ENCODE measurements at regions not wholly inside any gene's neighbourhood (a gene's known extent, or its start where the extent isn't known, plus 50 kb on each side); places are given as distances from the start of the nearest gene placed in this dataset.
"Not testable (repeated sequence)": the region's sequence is repeated elsewhere in the genome, so short reads cannot be mapped to it uniquely, and the experiment has no call there.

DNA sequence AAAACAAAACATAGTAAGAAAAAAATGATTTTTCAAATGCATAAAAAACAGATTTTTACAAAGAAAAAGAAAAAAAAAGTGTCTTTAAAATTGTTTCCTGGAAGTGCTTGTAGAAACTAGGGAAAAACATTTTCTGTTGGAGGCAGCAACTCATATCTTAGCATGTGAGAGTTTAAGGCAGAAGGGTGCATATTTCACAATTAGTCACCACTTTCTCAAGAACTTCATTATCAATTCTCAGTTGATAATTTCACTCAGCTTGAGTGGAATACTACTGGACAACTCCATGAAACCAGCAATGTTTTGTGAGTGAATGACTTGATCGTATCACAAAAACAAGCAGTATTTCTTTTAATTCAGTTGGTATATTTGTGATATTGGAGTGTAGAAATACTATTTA, 508.3 kb upstream of the DAB2 start:
- no peaks in the 10 kb centered on the region for H3K36me3 ChIP-seq (ENCODE audit: control insufficient read depth in 3 of 3, insufficient read depth in 2 of 3, low read depth in 1 of 3, low read length in 3 of 3)
- no peak overlapping the region for H3K4me3 ChIP-seq (ENCODE audit: low read depth in 1 of 3, low read length in 3 of 3)
- H3K9me3 ChIP-seq (ENCODE audit: control insufficient read depth in 2 of 2, insufficient read depth in 1 of 2, low read depth in 1 of 2, low read length in 1 of 2) = no peaks in the 10 kb centered on the region
- 83 to 90% (median 89%) methylated on average over 1 of the region's 1 CpG for WGBS, 3 donors
- no peaks in the 10 kb centered on the region for H3K4me1 ChIP-seq (ENCODE audit: control insufficient read depth in 3 of 3, insufficient read depth in 2 of 3, low read depth in 1 of 3, low read length in 2 of 3)
- no peaks in the 10 kb centered on the region for H3K27me3 ChIP-seq (ENCODE audit: control insufficient read depth in 3 of 3, insufficient read depth in 3 of 3, low read length in 3 of 3)
- no peak overlapping the region for H3K27ac ChIP-seq (ENCODE audit: low read depth in 1 of 3, low read length in 2 of 3)
- no peak for DNase-seq
- no peak for FAIRE-seq

DNA sequence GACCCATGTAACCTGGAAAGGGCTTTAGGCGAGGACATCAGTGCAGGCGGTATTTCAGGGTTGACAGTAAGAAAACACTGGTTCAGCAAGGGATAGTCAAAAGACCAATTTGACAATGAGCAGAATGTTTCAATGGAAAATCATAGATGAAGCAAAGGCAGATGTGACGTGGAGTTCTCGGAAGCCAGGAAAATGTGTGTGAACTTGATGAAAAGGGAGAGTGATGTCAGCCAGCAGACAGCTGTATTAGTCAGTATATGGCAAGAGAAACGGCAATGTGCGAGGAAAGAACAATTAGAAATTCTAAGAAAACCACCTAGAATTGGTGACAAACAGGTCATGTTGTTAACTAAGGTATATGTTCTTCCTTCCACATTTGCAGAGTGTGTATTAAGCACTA, 503.9 kb upstream of the DAB2 start:
- no peak for FAIRE-seq

DNA sequence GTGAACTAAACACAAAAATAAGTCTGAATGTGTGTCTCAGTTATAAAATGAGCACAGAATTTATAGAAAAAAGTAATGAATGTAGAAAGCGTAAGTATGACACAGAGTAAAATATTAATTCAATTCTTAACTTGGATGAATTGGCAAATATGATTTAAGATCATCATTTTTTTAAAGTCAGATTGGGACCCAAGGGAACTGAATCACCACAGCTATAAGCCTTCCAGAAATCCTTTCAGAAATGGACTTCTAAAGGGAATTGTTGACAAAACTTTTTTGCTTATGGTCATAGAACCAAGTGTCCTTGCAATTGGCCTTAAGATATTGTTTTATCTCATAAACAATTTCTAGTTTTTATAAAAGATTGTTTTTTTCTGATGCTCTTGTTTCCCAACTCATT, 495.1 kb upstream of the DAB2 start:
- H3K4me1 ChIP-seq (ENCODE audit: control insufficient read depth in 3 of 3, insufficient read depth in 2 of 3, low read depth in 1 of 3, low read length in 2 of 3) = no peaks in the 10 kb centered on the region

More for the DNA sequence above, 503.9 kb upstream of the DAB2 start:
- Histone ChIP-seq H3K4me1 (ENCODE audit: control insufficient read depth in 3 of 3, insufficient read depth in 2 of 3, low read depth in 1 of 3, low read length in 2 of 3) (no peaks in the 10 kb centered on the region), H3K36me3 (ENCODE audit: control insufficient read depth in 3 of 3, insufficient read depth in 2 of 3, low read depth in 1 of 3, low read length in 3 of 3) (no peaks in the 10 kb centered on the region), H3K27ac (ENCODE audit: low read depth in 1 of 3, low read length in 2 of 3) (no peak overlapping the region), H3K9me3 (ENCODE audit: control insufficient read depth in 2 of 2, insufficient read depth in 1 of 2, low read depth in 1 of 2, low read length in 1 of 2) (no peaks in the 10 kb centered on the region), H3K4me3 (ENCODE audit: low read depth in 1 of 3, low read length in 3 of 3) (no peak overlapping the region), H3K27me3 (ENCODE audit: control insufficient read depth in 3 of 3, insufficient read depth in 3 of 3, low read length in 3 of 3) (no peaks in the 10 kb centered on the region)
- no peak for DNase-seq
- WGBS, 3 donors = 81 to 91% (median 90%) methylated on average over 6 of the region's 6 CpGs

DNA sequence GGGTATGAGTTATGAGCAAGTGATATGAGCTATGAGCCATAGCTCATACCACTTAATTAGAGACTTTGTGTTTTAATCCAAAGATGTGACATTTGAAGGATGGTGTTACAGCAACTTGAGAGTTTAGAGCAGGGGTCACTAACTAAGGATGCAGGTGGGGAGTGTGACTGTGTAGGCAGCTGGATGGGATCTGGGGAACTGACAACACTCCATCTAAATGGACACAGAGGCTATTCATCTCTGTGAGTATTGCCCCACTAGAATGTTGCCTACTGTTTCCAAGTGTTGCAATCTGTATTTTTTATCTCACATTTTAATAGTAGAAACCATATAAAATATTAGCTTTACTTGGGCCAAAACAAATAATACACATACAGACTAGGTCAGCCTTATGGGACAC, 488.1 kb upstream of the DAB2 start:
- no peaks in the 10 kb centered on the region for H3K9me3 ChIP-seq (ENCODE audit: control insufficient read depth in 2 of 2, insufficient read depth in 1 of 2, low read depth in 1 of 2, low read length in 1 of 2)
- no peaks in the 10 kb centered on the region for H3K27me3 ChIP-seq (ENCODE audit: control insufficient read depth in 3 of 3, insufficient read depth in 3 of 3, low read length in 3 of 3)
- no peak overlapping the region for H3K27ac ChIP-seq (ENCODE audit: low read depth in 1 of 3, low read length in 2 of 3)
- FAIRE-seq (no peak), DNase-seq (no peak)
- H3K4me1 ChIP-seq (ENCODE audit: control insufficient read depth in 3 of 3, insufficient read depth in 2 of 3, low read depth in 1 of 3, low read length in 2 of 3) = no peaks in the 10 kb centered on the region
- H3K36me3 ChIP-seq (ENCODE audit: control insufficient read depth in 3 of 3, insufficient read depth in 2 of 3, low read depth in 1 of 3, low read length in 3 of 3) = no peaks in the 10 kb centered on the region
- H3K4me3 ChIP-seq (ENCODE audit: low read depth in 1 of 3, low read length in 3 of 3) = no peak overlapping the region

More for the DNA sequence above, 495.1 kb upstream of the DAB2 start:
- H3K9me3 ChIP-seq (ENCODE audit: control insufficient read depth in 2 of 2, insufficient read depth in 1 of 2, low read depth in 1 of 2, low read length in 1 of 2) = no peaks in the 10 kb centered on the region
- no peak overlapping the region for H3K27ac ChIP-seq (ENCODE audit: low read depth in 1 of 3, low read length in 2 of 3)
- H3K4me3 ChIP-seq (ENCODE audit: low read depth in 1 of 3, low read length in 3 of 3) = no peak overlapping the region
- no peak for FAIRE-seq
- no peaks in the 10 kb centered on the region for H3K27me3 ChIP-seq (ENCODE audit: control insufficient read depth in 3 of 3, insufficient read depth in 3 of 3, low read length in 3 of 3)
- DNase-seq = no peak
- 90 to 100% (median 97%) methylated on average over 1 of the region's 1 CpG for WGBS, 3 donors
- H3K36me3 ChIP-seq (ENCODE audit: control insufficient read depth in 3 of 3, insufficient read depth in 2 of 3, low read depth in 1 of 3, low read length in 3 of 3) = no peaks in the 10 kb centered on the region

DNA sequence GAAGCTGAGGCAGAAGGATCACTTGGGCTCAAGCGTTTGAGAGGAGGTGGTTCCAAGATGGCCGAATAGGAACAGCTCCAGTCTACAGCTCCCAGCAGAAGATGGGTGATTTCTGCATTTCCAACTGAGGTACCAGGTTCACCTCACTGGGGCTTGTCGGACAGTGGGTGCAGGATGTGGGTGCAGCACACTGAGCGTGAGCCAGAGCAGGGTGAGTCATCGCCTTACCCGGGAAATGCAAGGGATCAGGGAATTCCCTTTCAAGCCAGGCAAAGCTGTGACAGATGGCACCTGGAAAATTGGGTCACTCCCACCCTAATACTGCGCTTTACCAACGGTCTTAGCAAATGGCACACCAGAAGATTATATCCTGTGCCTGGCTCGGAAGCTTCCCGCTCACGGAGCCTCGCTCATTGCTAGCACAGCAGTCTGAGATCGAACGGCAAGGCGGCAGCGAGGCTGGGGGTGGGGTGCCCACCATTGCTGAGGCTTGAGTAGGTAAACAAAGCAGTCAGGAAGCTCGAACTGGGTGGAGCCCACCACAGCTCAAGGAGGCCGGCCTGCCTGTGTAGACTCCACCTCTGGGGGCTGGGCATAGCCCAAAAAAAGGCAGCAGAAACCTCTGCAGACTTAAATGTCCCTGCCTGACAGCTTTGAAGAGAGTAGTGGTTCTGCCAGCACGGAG, 482.6 kb upstream of the DAB2 start:
- not testable (repeated sequence) for FAIRE-seq; H3K36me3 ChIP-seq (ENCODE audit: control insufficient read depth in 3 of 3, insufficient read depth in 2 of 3, low read depth in 1 of 3, low read length in 3 of 3); H3K27ac ChIP-seq (ENCODE audit: low read depth in 1 of 3, low read length in 2 of 3); H3K27me3 ChIP-seq (ENCODE audit: control insufficient read depth in 3 of 3, insufficient read depth in 3 of 3, low read length in 3 of 3); H3K9me3 ChIP-seq (ENCODE audit: control insufficient read depth in 2 of 2, insufficient read depth in 1 of 2, low read depth in 1 of 2, low read length in 1 of 2); H3K4me1 ChIP-seq (ENCODE audit: control insufficient read depth in 3 of 3, insufficient read depth in 2 of 3, low read depth in 1 of 3, low read length in 2 of 3); DNase-seq; H3K4me3 ChIP-seq (ENCODE audit: low read depth in 1 of 3, low read length in 3 of 3)
- 88 to 91% (median 89%) methylated on average over 19 of the region's 19 CpGs for WGBS, 3 donors

DNA sequence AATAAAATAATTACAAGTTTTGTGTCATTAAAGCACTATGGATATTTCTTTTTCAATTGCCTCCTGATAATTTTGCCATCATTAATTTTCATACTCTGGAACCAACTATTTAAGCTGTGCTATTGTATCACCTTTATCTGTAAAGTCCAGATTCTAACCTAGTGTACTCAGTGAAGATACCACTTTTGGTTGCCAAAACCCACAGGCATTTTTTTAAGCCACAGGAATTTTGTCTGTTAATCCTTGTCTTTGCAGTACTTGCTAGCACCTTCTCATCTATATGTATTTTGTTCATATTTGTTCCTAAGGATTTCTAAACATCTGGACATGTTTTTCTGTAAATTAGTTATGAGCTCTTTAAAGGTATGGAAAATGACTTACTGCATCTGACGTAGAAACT, 481.4 kb upstream of the DAB2 start:
- 76 to 89% (median 88%) methylated on average over 1 of the region's 1 CpG for WGBS, 3 donors
- Histone ChIP-seq H3K9me3 (ENCODE audit: control insufficient read depth in 2 of 2, insufficient read depth in 1 of 2, low read depth in 1 of 2, low read length in 1 of 2) (no peaks in the 10 kb centered on the region), H3K4me1 (ENCODE audit: control insufficient read depth in 3 of 3, insufficient read depth in 2 of 3, low read depth in 1 of 3, low read length in 2 of 3) (no peaks in the 10 kb centered on the region), H3K4me3 (ENCODE audit: low read depth in 1 of 3, low read length in 3 of 3) (no peak overlapping the region), H3K27me3 (ENCODE audit: control insufficient read depth in 3 of 3, insufficient read depth in 3 of 3, low read length in 3 of 3) (no peaks in the 10 kb centered on the region), H3K27ac (ENCODE audit: low read depth in 1 of 3, low read length in 2 of 3) (no peak overlapping the region), H3K36me3 (ENCODE audit: control insufficient read depth in 3 of 3, insufficient read depth in 2 of 3, low read depth in 1 of 3, low read length in 3 of 3) (no peaks in the 10 kb centered on the region)
- no peak for DNase-seq
- no peak for FAIRE-seq

DNA sequence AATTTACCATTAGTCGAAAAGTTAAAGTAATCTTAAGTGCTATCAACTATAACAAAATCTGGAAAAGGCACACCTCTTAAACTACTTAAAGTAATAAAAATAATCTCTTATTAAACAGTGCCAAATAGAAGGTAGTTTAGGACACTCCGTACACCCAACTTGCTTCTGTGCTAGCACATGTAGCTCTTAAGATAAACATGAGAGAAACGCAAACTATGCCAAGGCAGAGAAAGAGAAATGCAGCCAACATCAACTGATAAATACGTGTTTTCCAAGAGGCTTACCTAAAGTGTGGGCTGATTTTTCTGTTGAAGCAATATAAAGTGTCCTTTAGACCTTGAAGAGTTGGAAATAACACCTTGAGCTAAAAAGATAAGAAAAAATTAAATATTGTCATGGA, 480.6 kb upstream of the DAB2 start:
- FAIRE-seq (no peak), DNase-seq (no peak)
- 7 to 37% (median 17%) methylated on average over 4 of the region's 4 CpGs for WGBS, 3 donors
- Histone ChIP-seq H3K9me3 (ENCODE audit: control insufficient read depth in 2 of 2, insufficient read depth in 1 of 2, low read depth in 1 of 2, low read length in 1 of 2) (no peaks in the 10 kb centered on the region), H3K36me3 (ENCODE audit: control insufficient read depth in 3 of 3, insufficient read depth in 2 of 3, low read depth in 1 of 3, low read length in 3 of 3) (no peaks in the 10 kb centered on the region), H3K27ac (ENCODE audit: low read depth in 1 of 3, low read length in 2 of 3) (no peak overlapping the region), H3K27me3 (ENCODE audit: control insufficient read depth in 3 of 3, insufficient read depth in 3 of 3, low read length in 3 of 3) (no peaks in the 10 kb centered on the region), H3K4me3 (ENCODE audit: low read depth in 1 of 3, low read length in 3 of 3) (no peak overlapping the region), H3K4me1 (ENCODE audit: control insufficient read depth in 3 of 3, insufficient read depth in 2 of 3, low read depth in 1 of 3, low read length in 2 of 3) (no peaks in the 10 kb centered on the region)

DNA sequence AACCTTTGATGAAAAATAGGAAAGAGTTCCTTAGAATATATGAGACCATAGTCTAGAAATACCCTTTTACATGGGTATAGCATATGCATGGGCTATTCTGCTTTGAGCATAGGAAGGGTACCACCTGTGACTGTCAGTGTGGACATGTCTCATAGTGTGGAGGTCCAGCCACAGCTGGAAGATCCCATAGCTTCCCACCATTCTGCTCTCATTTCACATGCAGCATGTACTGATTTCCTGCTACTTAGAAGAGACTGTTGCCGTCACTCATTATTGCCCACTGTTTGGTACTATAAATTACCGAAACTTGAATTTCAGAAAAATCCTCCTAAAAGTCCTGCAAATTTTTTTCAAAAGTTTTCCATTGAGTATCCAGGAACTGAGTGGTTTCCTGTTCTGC, 477.8 kb upstream of the DAB2 start:
- 90 to 94% (median 90%) methylated on average over 2 of the region's 2 CpGs for WGBS, 3 donors
- H3K4me1 ChIP-seq (ENCODE audit: control insufficient read depth in 3 of 3, insufficient read depth in 2 of 3, low read depth in 1 of 3, low read length in 2 of 3) = no peaks in the 10 kb centered on the region
- H3K27me3 ChIP-seq (ENCODE audit: control insufficient read depth in 3 of 3, insufficient read depth in 3 of 3, low read length in 3 of 3) = no peaks in the 10 kb centered on the region
- no peaks in the 10 kb centered on the region for H3K9me3 ChIP-seq (ENCODE audit: control insufficient read depth in 2 of 2, insufficient read depth in 1 of 2, low read depth in 1 of 2, low read length in 1 of 2)
- no peaks in the 10 kb centered on the region for H3K36me3 ChIP-seq (ENCODE audit: control insufficient read depth in 3 of 3, insufficient read depth in 2 of 3, low read depth in 1 of 3, low read length in 3 of 3)
- H3K27ac ChIP-seq (ENCODE audit: low read depth in 1 of 3, low read length in 2 of 3) = no peak overlapping the region
- FAIRE-seq (no peak), DNase-seq (no peak)
- H3K4me3 ChIP-seq (ENCODE audit: low read depth in 1 of 3, low read length in 3 of 3) = no peak overlapping the region

DNA sequence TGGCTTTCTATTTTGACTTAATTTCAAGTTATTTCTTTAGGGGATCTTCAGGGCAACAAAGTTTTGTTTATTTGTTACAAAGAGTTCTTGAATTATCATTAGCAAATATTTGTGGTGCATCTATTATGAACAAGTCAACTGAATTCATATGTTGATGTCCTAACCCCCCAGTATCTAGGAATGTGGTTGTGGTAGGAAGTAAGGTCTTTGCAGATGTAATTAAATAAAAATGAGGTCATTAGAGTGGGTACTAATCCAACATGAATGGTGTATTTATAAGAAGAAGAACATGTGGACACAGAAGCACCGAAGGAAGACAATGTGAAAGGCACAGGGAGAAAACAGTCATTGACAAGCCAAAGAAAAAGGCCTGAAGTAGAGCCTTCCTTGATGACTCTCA, 474.0 kb upstream of the DAB2 start:
- Histone ChIP-seq H3K36me3 (ENCODE audit: control insufficient read depth in 3 of 3, insufficient read depth in 2 of 3, low read depth in 1 of 3, low read length in 3 of 3) (no peaks in the 10 kb centered on the region), H3K27me3 (ENCODE audit: control insufficient read depth in 3 of 3, insufficient read depth in 3 of 3, low read length in 3 of 3) (no peaks in the 10 kb centered on the region), H3K4me3 (ENCODE audit: low read depth in 1 of 3, low read length in 3 of 3) (no peak overlapping the region), H3K9me3 (ENCODE audit: control insufficient read depth in 2 of 2, insufficient read depth in 1 of 2, low read depth in 1 of 2, low read length in 1 of 2) (no peaks in the 10 kb centered on the region), H3K27ac (ENCODE audit: low read depth in 1 of 3, low read length in 2 of 3) (no peak overlapping the region), H3K4me1 (ENCODE audit: control insufficient read depth in 3 of 3, insufficient read depth in 2 of 3, low read depth in 1 of 3, low read length in 2 of 3) (no peaks in the 10 kb centered on the region)
- 81 to 88% (median 86%) methylated on average over 1 of the region's 1 CpG for WGBS, 3 donors
- DNase-seq (no peak), FAIRE-seq (no peak)
